HG03196 (cell line): ENCODE measurements at regions not wholly inside any gene's neighbourhood (a gene's known extent, or its start where the extent isn't known, plus 50 kb on each side); places are given as distances from the start of the nearest gene placed in this dataset.

Experiments used
- ATAC-seq: cut with Tn5 transposase; IDR thresholded peaks from one replicate; pipeline ENCODE4 v1.9.1; 2021; ENCODE audit not compliant: unreplicated experiment

GRCh38 chr1:42035205-42035829, 116.6 kb upstream of the HIVEP3 start:
- ATAC-seq = peak; percentile 65

GRCh38 chr1:42034426-42034825, 115.7 kb upstream of the HIVEP3 start:
- no peak for ATAC-seq

GRCh38 chr1:42033629-42034028, 114.9 kb upstream of the HIVEP3 start:
- no peak for ATAC-seq

GRCh38 chr1:42017730-42018129, 99.0 kb upstream of the HIVEP3 start:
- no peak for ATAC-seq

- peak; percentile 49 for ATAC-seq
These were observed 98.5 kb upstream of the HIVEP3 start for GRCh38 chr1:42017259-42017658.

GRCh38 chr1:42014823-42015222, 96.1 kb upstream of the HIVEP3 start:
- ATAC-seq = no peak

GRCh38 chr1:42013881-42014470, 95.3 kb upstream of the HIVEP3 start:
- ATAC-seq = no peak

- no peak for ATAC-seq
These were observed 94.1 kb upstream of the HIVEP3 start for GRCh38 chr1:42012852-42013251.

GRCh38 chr1:42010381-42010780, 91.7 kb upstream of the HIVEP3 start:
- no peak for ATAC-seq

- no peak for ATAC-seq
These were observed 89.5 kb upstream of the HIVEP3 start for GRCh38 chr1:42008264-42008663.

- ATAC-seq = no peak
These were observed 88.1 kb upstream of the HIVEP3 start for GRCh38 chr1:42006836-42007235.

GRCh38 chr1:42006093-42006492, 87.4 kb upstream of the HIVEP3 start:
- no peak for ATAC-seq

GRCh38 chr1:42005530-42005929, 86.8 kb upstream of the HIVEP3 start:
- no peak for ATAC-seq

- no peak for ATAC-seq
These were observed 86.1 kb upstream of the HIVEP3 start for GRCh38 chr1:42004860-42005259.

GRCh38 chr1:42004322-42004721, 85.6 kb upstream of the HIVEP3 start:
- no peak for ATAC-seq

- ATAC-seq = no peak
These were observed 84.7 kb upstream of the HIVEP3 start for GRCh38 chr1:42003433-42003832.

- no peak for ATAC-seq
These were observed 83.5 kb upstream of the HIVEP3 start for GRCh38 chr1:42002220-42002619.

GRCh38 chr1:42000766-42001165, 82.0 kb upstream of the HIVEP3 start:
- no peak for ATAC-seq

- ATAC-seq = no peak
These were observed 81.2 kb upstream of the HIVEP3 start for GRCh38 chr1:41999884-42000283.

GRCh38 chr1:41998250-41998649, 79.5 kb upstream of the HIVEP3 start:
- ATAC-seq = no peak

- no peak for ATAC-seq
These were observed 78.4 kb upstream of the HIVEP3 start for GRCh38 chr1:41997153-41997552.

GRCh38 chr1:41995441-41996130, 76.9 kb upstream of the HIVEP3 start:
- ATAC-seq = no peak
